OCI-LY3 (cell line): ENCODE measurements at regions not wholly inside any gene's neighbourhood (a gene's known extent, or its start where the extent isn't known, plus 50 kb on each side); places are given as distances from the start of the nearest gene placed in this dataset.

Source experiments
- H2AFZ ChIP-seq: fragments of 200-600, 300-600 bp; shearing (Covaris generic); 2 replicates; pipeline ENCODE4 v1.6.0; 2014; ENCODE audit warnings: antibody characterized with exemption, low read depth, low read length
- H3K27ac ChIP-seq: fragments of 200-600, 300-600 bp; sonication (generic); 2 replicates; pipeline ENCODE4 v1.5.1; 2014; ENCODE audit warnings: mild to moderate bottlenecking, low read length, moderate library complexity, mixed read lengths
- H3K27me3 ChIP-seq: fragments of 200-600, 300-600 bp; sonication (generic); 2 replicates; pipeline ENCODE4 v1.6.1; 2014; ENCODE audit warnings: low read depth, low read length, mixed read lengths
- H3K36me3 ChIP-seq: fragments of 200-600, 300-600 bp; sonication (generic); replicated peaks from 2 replicates; pipeline ENCODE3; 2014; ENCODE audit warnings: low read depth, low read length, mixed read lengths
- H3K4me1 ChIP-seq: fragments of 300-600, 200-600 bp; sonication (generic); 2 replicates; pipeline ENCODE4 v1.6.1; 2014; ENCODE audit warnings: low read length, mixed read lengths
- H3K4me2 ChIP-seq: fragments of 200-600, 300-600 bp; sonication (generic); 2 replicates; pipeline ENCODE4 v1.6.1; 2014; ENCODE audit warnings: low read length, mixed read lengths
- H3K4me3 ChIP-seq: fragments of 300-600, 200-600 bp; sonication (generic); 2 replicates; pipeline ENCODE4 v1.5.1; 2014; ENCODE audit warnings: antibody characterized with exemption, mild to moderate bottlenecking, low read length, moderate library complexity
- H3K79me2 ChIP-seq: fragments of 300-600, 200-600 bp; shearing (Covaris generic); 2 replicates; pipeline ENCODE4 v1.6.1; 2014; ENCODE audit warnings: mild to moderate bottlenecking, low read length, mixed read lengths
- H3K9ac ChIP-seq: fragments of 300-600, 200-600 bp; shearing (Covaris generic); 2 replicates; pipeline ENCODE4 v1.6.0; 2014; ENCODE audit warnings: mild to moderate bottlenecking, low read length, moderate library complexity
- H3K9me3 ChIP-seq: fragments of 200-600, 300-600 bp; shearing (Covaris generic); 2 replicates; pipeline ENCODE4 v1.6.1; 2014; ENCODE audit warnings: low read length, mixed read lengths; ENCODE audit not compliant: insufficient read depth
- H4K20me1 ChIP-seq: fragments of 200-600, 300-600 bp; sonication (generic); 2 replicates; pipeline ENCODE4 v1.6.1; 2016; ENCODE audit warnings: low read length, mixed read lengths; ENCODE audit not compliant: insufficient read depth
- EZH2phosphoT487 ChIP-seq: fragments of 200-600 bp; shearing (Covaris generic); IDR thresholded peaks from 2 replicates; pipeline ENCODE4 v1.6.1; 2018; ENCODE audit warnings: antibody characterized with exemption, mixed run types, low read depth
- TF ChIP-seq, protein P1 (sequence below): fragments of 200-600, 300-600 bp; sonication (generic); IDR thresholded peaks from 2 replicates; pipeline ENCODE4 v1.5.1; 2014; ENCODE audit warnings: antibody characterized with exemption, low read length, low read depth

DNA sequence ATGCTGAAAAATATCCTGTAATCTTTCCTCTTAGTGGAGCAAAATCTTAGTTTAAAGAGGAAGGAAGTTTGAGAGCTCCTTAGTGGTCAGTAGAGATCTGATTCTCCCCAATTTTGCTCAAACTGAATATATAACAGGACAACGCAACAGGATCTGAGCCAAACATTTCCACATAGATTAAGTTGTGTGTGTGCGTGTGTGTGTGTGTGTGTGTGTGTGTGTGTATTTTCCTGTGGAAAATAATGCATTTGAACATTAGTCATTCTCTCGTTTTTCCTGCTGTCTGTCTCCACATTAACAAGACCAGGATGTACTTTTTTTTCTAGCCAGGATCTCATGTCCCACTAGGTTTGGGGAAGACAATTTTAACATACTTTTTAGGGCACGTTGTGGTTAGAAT lies 312.1 kb upstream of the CDH18 start:
- Histone ChIP-seq H4K20me1 (no peaks in the 10 kb centered on the region), H3K4me3 (no peak overlapping the region), H3K79me2 (no peaks in the 10 kb centered on the region), H3K36me3 (no peaks in the 10 kb centered on the region), H3K4me1 (no peaks in the 10 kb centered on the region), H3K9me3 (no peaks in the 10 kb centered on the region), H3K27ac (no peak overlapping the region), H3K27me3 (no peaks in the 10 kb centered on the region), H3K4me2 (no peak overlapping the region), H3K9ac (no peak overlapping the region), H2AFZ (no peak overlapping the region)
- TF ChIP-seq EZH2phosphoT487, result no peak
- TF ChIP-seq, protein P1, sequence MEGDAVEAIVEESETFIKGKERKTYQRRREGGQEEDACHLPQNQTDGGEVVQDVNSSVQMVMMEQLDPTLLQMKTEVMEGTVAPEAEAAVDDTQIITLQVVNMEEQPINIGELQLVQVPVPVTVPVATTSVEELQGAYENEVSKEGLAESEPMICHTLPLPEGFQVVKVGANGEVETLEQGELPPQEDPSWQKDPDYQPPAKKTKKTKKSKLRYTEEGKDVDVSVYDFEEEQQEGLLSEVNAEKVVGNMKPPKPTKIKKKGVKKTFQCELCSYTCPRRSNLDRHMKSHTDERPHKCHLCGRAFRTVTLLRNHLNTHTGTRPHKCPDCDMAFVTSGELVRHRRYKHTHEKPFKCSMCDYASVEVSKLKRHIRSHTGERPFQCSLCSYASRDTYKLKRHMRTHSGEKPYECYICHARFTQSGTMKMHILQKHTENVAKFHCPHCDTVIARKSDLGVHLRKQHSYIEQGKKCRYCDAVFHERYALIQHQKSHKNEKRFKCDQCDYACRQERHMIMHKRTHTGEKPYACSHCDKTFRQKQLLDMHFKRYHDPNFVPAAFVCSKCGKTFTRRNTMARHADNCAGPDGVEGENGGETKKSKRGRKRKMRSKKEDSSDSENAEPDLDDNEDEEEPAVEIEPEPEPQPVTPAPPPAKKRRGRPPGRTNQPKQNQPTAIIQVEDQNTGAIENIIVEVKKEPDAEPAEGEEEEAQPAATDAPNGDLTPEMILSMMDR, result no peak

DNA sequence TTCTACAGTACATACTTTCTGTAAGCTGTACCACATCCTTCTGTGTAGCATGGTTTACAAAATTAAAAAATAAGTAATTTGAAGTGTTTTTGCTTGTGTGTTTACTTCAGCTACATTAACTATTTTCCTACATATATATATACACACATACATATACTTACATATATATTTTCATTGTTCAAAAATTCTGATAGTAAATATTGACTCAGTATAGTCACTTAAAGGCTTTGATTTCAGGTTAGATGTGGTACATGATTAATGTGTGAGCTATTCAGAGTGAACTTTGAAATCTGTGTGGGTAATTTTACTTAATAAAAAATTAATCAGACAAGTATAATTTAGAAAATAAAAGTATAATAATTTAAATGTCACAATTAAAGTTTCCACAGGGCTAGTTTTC lies 306.7 kb upstream of the CDH18 start:
- no peaks in the 10 kb centered on the region for H3K9me3 ChIP-seq
- no peaks in the 10 kb centered on the region for H3K4me1 ChIP-seq
- no peak overlapping the region for H2AFZ ChIP-seq
- no peaks in the 10 kb centered on the region for H4K20me1 ChIP-seq
- H3K9ac ChIP-seq, result no peak overlapping the region
- no peaks in the 10 kb centered on the region for H3K36me3 ChIP-seq
- H3K4me2 ChIP-seq, result no peak overlapping the region
- no peaks in the 10 kb centered on the region for H3K79me2 ChIP-seq
- H3K27me3 ChIP-seq, result no peaks in the 10 kb centered on the region
- TF ChIP-seq, protein P1, result no peak
- TF ChIP-seq EZH2phosphoT487, result no peak
- H3K27ac ChIP-seq, result no peak overlapping the region
- no peak overlapping the region for H3K4me3 ChIP-seq

DNA sequence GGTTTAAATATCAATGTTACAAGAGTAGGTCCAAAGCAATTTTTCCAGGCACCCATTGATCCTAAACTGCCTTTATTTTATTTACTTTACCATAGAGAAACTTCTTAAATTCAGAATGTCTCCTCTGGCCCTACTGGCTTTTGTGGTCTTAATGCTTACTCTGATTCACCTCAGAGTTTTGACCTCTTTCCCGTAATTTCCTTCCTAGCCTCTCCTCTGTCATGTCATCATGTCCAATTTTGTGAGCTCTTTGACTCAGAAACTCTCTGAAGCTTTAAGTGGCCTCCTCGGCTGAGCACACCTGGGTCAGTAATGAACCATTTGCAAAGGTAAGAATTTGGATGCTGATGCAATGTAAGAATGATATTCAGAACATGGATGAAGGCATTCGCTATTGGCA lies 303.8 kb upstream of the CDH18 start:
- H3K9me3 ChIP-seq, result no peaks in the 10 kb centered on the region
- H3K79me2 ChIP-seq, result no peaks in the 10 kb centered on the region
- H2AFZ ChIP-seq, result no peak overlapping the region
- no peaks in the 10 kb centered on the region for H3K36me3 ChIP-seq
- TF ChIP-seq, protein P1, result no peak
- TF ChIP-seq EZH2phosphoT487, result no peak
- H3K9ac ChIP-seq, result no peak overlapping the region
- H3K27ac ChIP-seq, result no peak overlapping the region
- H3K27me3 ChIP-seq, result no peaks in the 10 kb centered on the region
- no peak overlapping the region for H3K4me3 ChIP-seq
- no peaks in the 10 kb centered on the region for H4K20me1 ChIP-seq
- no peak overlapping the region for H3K4me2 ChIP-seq
- H3K4me1 ChIP-seq, result no peaks in the 10 kb centered on the region

DNA sequence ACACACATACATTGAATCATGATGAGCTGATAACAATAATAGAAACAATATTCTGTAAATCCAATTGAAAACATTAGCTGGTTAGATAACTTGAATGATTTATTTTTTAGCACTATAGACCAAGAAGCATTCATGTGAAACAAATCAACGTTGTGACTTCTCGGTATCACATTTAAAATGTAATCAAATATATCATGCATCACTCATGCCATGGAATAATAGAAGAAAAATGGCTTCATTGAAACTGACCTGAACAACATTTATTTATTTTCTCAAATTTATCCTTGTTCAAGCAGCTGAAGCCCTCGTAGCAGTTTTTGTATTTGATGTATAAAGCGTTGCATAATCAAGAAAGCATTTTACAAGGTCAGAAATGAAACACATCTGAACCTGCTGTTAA lies 299.6 kb upstream of the CDH18 start:
- H3K27ac ChIP-seq, result no peak overlapping the region
- no peak overlapping the region for H3K4me3 ChIP-seq
- H3K9me3 ChIP-seq, result no peaks in the 10 kb centered on the region
- H3K27me3 ChIP-seq, result no peaks in the 10 kb centered on the region
- H4K20me1 ChIP-seq, result no peaks in the 10 kb centered on the region
- no peaks in the 10 kb centered on the region for H3K36me3 ChIP-seq
- H3K79me2 ChIP-seq, result no peaks in the 10 kb centered on the region
- no peak overlapping the region for H3K9ac ChIP-seq
- H3K4me2 ChIP-seq, result no peak overlapping the region
- no peak for TF ChIP-seq EZH2phosphoT487
- TF ChIP-seq, protein P1, result no peak
- no peak overlapping the region for H2AFZ ChIP-seq
- no peaks in the 10 kb centered on the region for H3K4me1 ChIP-seq
